ENCODE measurements at regions not wholly inside any gene's neighbourhood (a gene's known extent, or its start where the extent isn't known, plus 50 kb on each side); places are given as distances from the start of the nearest gene placed in this dataset.

GRCh38 chr20:16166737-16167136, 406.5 kb downstream of the KIF16B start:
- no peaks in the 10 kb centered on the region for H3K27me3 Mint-ChIP-seq
- H3K36me3 Mint-ChIP-seq (ENCODE audit: low read depth), result no peaks in the 10 kb centered on the region
- intact Hi-C loops (cut with micrococcal nuclease), result no loop called here
- DNase-seq, result no peak
- no peaks in the 10 kb centered on the region for H3K4me1 Mint-ChIP-seq
- H3K27ac Mint-ChIP-seq, result no peak overlapping the region
- H3K4me3 Mint-ChIP-seq, result no peak overlapping the region
- H3K9me3 Mint-ChIP-seq, result no peaks in the 10 kb centered on the region

DNA sequence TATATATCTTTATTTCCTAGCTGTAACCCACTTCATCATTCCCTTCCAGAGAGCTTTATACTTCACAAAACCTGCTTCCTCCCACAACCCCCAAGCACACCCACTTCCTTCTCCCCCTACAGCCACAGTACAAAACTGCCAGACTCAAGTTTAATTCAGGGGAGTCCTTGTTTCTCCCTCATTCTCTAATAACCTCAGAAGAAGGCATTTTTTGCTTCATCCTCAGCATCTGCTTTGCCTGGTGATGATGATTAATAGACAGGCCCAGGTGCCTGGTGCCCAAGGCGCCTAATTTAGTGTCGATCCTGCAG, 414.3 kb downstream of the KIF16B start:
- Mint-ChIP-seq H3K9me3 (no peaks in the 10 kb centered on the region), H3K27me3 (no peaks in the 10 kb centered on the region), H3K27ac (no peak overlapping the region), H3K4me1 (no peaks in the 10 kb centered on the region), H3K4me3 (no peak overlapping the region), H3K36me3 (ENCODE audit: low read depth) (no peaks in the 10 kb centered on the region)
- intact Hi-C loops (cut with micrococcal nuclease), result no loop called here
- DNase-seq, result no peak

- no peak overlapping the region for H3K27ac Mint-ChIP-seq
- DNase-seq, result no peak
- H3K4me3 Mint-ChIP-seq, result no peak overlapping the region
- no peaks in the 10 kb centered on the region for H3K27me3 Mint-ChIP-seq
- no peaks in the 10 kb centered on the region for H3K4me1 Mint-ChIP-seq
- intact Hi-C loops (cut with micrococcal nuclease), result no loop called here
- no peaks in the 10 kb centered on the region for H3K36me3 Mint-ChIP-seq (ENCODE audit: low read depth)
- H3K9me3 Mint-ChIP-seq, result no peaks in the 10 kb centered on the region
Observed at GRCh38 chr20:16158090-16158975, 414.9 kb downstream of the KIF16B start.

- Mint-ChIP-seq H3K4me3 (no peak overlapping the region), H3K36me3 (ENCODE audit: low read depth) (no peaks in the 10 kb centered on the region), H3K27ac (no peak overlapping the region), H3K27me3 (no peaks in the 10 kb centered on the region), H3K9me3 (peaks cover 10% of the 10 kb centered on the region), H3K4me1 (no peaks in the 10 kb centered on the region)
- DNase-seq, result peak; percentile 4
- intact Hi-C loops (cut with micrococcal nuclease), result no loop called here
Observed at GRCh38 chr20:16147916-16148315, 425.3 kb downstream of the KIF16B start.

GRCh38 chr20:16147216-16147615, 426.0 kb downstream of the KIF16B start:
- Mint-ChIP-seq H3K36me3 (ENCODE audit: low read depth) (no peaks in the 10 kb centered on the region), H3K27ac (no peak overlapping the region), H3K27me3 (no peaks in the 10 kb centered on the region), H3K4me1 (no peaks in the 10 kb centered on the region), H3K4me3 (no peak overlapping the region), H3K9me3 (peaks cover 10% of the 10 kb centered on the region)
- DNase-seq, result peak; percentile 26
- intact Hi-C loops (cut with micrococcal nuclease), result no loop called here

DNA sequence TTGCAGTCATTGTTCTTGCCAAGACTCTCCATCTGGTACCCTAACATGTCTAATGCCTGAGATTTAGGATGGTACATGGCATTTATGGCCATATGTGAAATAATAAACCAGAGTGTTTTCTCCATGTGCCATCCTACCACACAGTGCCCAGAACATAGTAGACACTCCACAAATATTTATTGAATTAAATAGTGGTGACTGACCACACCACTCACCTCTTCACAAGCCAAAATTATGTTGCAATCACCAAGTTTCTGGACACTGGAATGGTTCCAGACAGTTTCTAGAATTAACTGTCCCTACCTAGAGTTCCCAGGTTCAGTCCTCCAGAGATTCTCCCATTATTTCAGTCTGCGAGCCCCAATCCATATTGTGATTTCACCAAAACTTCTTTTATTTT, 427.3 kb downstream of the KIF16B start:
- H3K9me3 Mint-ChIP-seq, result peaks cover 13% of the 10 kb centered on the region
- intact Hi-C loops (cut with micrococcal nuclease), result no loop called here
- no peak for DNase-seq

DNA sequence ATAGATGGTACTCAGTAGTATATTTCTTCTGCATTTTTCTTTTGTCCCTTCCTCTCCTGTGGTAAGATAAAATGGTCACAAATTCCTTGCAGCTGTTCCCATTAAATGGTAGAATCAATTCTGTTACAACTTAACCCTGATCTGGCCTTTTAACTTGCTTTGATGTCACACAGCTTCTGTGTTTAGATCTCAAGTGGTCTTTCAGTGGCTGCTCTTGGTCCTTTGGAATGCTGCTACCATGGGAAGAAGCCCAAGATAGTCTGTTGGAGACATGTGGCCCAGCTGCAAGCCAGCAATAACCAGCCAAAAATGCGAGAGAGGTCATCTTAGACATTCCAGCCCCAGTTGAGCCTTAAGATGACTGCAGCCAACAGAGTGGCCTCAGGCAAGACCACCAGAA, 429.7 kb downstream of the KIF16B start:
- H3K4me3 Mint-ChIP-seq, result no peak overlapping the region
- H3K27ac Mint-ChIP-seq, result no peak overlapping the region
- no peaks in the 10 kb centered on the region for H3K4me1 Mint-ChIP-seq
- no peaks in the 10 kb centered on the region for H3K36me3 Mint-ChIP-seq (ENCODE audit: low read depth)
- intact Hi-C loops (cut with micrococcal nuclease), result no loop called here
- peak; percentile 20 for DNase-seq
- no peaks in the 10 kb centered on the region for H3K27me3 Mint-ChIP-seq
- H3K9me3 Mint-ChIP-seq, result peaks cover 8% of the 10 kb centered on the region

More for the DNA sequence above, 427.3 kb downstream of the KIF16B start:
- H3K27me3 Mint-ChIP-seq, result no peaks in the 10 kb centered on the region
- H3K27ac Mint-ChIP-seq, result no peak overlapping the region
- no peaks in the 10 kb centered on the region for H3K4me1 Mint-ChIP-seq
- no peaks in the 10 kb centered on the region for H3K36me3 Mint-ChIP-seq (ENCODE audit: low read depth)
- no peak overlapping the region for H3K4me3 Mint-ChIP-seq

DNA sequence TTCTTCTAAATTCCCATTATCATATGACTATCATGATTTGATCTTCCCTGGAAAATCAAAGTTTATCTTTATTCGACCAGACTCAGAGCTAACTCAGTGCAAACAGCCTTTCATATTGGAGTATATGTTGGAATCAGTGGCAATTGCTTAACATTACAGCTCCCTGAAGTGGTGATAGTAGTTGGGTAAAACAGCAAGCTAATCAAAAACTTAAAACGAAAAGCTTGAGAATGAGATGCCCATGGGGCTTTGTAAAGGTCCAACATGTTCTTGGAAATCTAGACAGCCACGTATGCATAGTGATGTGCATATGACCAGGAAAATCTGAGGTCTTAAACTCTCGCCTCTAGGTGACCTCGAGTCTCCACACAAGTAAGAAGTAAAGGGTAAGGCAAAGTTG, 437.6 kb downstream of the KIF16B start:
- Mint-ChIP-seq H3K36me3 (ENCODE audit: low read depth) (no peaks in the 10 kb centered on the region), H3K9me3 (no peaks in the 10 kb centered on the region), H3K4me3 (no peak overlapping the region), H3K27me3 (no peaks in the 10 kb centered on the region), H3K4me1 (no peaks in the 10 kb centered on the region), H3K27ac (no peak overlapping the region)
- no peak for DNase-seq
- intact Hi-C loops (cut with micrococcal nuclease), result no loop called here

DNA sequence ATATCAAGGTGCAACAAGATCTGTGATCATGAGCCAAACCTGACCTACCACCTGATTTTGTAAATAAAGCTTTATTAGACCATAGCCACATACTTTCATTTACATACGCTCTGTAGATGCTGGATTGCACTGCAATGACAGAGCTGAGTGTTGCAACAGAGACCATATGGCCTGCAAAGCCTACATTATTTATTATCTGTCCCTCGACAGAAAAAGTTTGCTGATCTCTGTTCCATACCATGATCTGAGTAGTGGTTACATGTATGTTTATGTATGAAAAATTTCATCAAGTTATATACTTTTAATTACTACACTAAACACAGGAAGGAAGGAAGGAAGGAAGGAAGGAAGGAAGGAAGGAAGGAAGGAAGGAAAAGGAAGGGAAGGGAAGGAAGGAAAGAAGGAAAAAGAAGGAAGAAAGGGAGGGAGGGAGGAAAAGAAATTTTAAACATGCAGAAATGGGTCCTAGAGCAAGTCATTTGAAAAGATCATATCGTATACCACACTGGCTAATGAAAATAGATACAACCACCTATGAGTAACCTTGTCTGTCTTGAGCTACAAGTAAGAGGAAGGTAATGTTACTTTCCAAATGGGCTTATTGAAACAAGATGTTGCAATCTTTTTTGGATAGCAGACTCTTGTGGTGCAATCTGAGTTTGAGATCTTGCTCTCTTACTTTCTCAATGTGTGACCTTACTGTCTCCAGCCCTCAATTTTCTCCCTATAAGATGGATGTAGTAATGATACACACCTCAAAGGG, 441.0 kb downstream of the KIF16B start:
- H3K9me3 Mint-ChIP-seq, result peaks cover 3% of the 10 kb centered on the region
- no peaks in the 10 kb centered on the region for H3K4me1 Mint-ChIP-seq
- H3K36me3 Mint-ChIP-seq (ENCODE audit: low read depth), result no peaks in the 10 kb centered on the region
- no peak for DNase-seq
- H3K4me3 Mint-ChIP-seq, result no peak overlapping the region
- no peaks in the 10 kb centered on the region for H3K27me3 Mint-ChIP-seq
- H3K27ac Mint-ChIP-seq, result no peak overlapping the region
- intact Hi-C loops (cut with micrococcal nuclease), result no loop called here

- no peak overlapping the region for H3K27ac Mint-ChIP-seq
- intact Hi-C loops (cut with micrococcal nuclease), result no loop called here
- H3K9me3 Mint-ChIP-seq, result peaks cover 3% of the 10 kb centered on the region
- no peak overlapping the region for H3K4me3 Mint-ChIP-seq
- DNase-seq, result no peak
- no peaks in the 10 kb centered on the region for H3K36me3 Mint-ChIP-seq (ENCODE audit: low read depth)
- no peaks in the 10 kb centered on the region for H3K4me1 Mint-ChIP-seq
- no peaks in the 10 kb centered on the region for H3K27me3 Mint-ChIP-seq
Observed at GRCh38 chr20:16129411-16129810, 443.8 kb downstream of the KIF16B start.

- DNase-seq, result peak; percentile 38
Observed at GRCh38 chr20:16128538-16129106, 444.6 kb downstream of the KIF16B start.

GRCh38 chr20:16125816-16126215, 447.4 kb downstream of the KIF16B start:
- Mint-ChIP-seq H3K27me3 (no peaks in the 10 kb centered on the region), H3K4me3 (no peak overlapping the region), H3K4me1 (no peaks in the 10 kb centered on the region), H3K27ac (no peak overlapping the region), H3K36me3 (ENCODE audit: low read depth) (no peaks in the 10 kb centered on the region), H3K9me3 (peaks cover 9% of the 10 kb centered on the region)
- no peak for DNase-seq
- intact Hi-C loops (cut with micrococcal nuclease), result no loop called here

More at GRCh38 chr20:16128538-16129106, 444.6 kb downstream of the KIF16B start:
- intact Hi-C loops (cut with micrococcal nuclease), result no loop called here
- no peaks in the 10 kb centered on the region for H3K4me1 Mint-ChIP-seq
- H3K36me3 Mint-ChIP-seq (ENCODE audit: low read depth), result no peaks in the 10 kb centered on the region
- H3K9me3 Mint-ChIP-seq, result peaks cover 3% of the 10 kb centered on the region
- no peaks in the 10 kb centered on the region for H3K27me3 Mint-ChIP-seq
- H3K27ac Mint-ChIP-seq, result no peak overlapping the region
- no peak overlapping the region for H3K4me3 Mint-ChIP-seq

- Mint-ChIP-seq H3K27me3 (no peaks in the 10 kb centered on the region), H3K27ac (no peak overlapping the region), H3K9me3 (peaks cover 10% of the 10 kb centered on the region), H3K4me1 (no peaks in the 10 kb centered on the region), H3K4me3 (no peak overlapping the region), H3K36me3 (ENCODE audit: low read depth) (no peaks in the 10 kb centered on the region)
- DNase-seq, result no peak
- intact Hi-C loops (cut with micrococcal nuclease), result no loop called here
Observed at GRCh38 chr20:16124911-16125776, 448.1 kb downstream of the KIF16B start.
